GM21717 (cell line): ENCODE measurements at regions not wholly inside any gene's neighbourhood (a gene's known extent, or its start where the extent isn't known, plus 50 kb on each side); places are given as distances from the start of the nearest gene placed in this dataset.
"Not testable (repeated sequence)": the region's sequence is repeated elsewhere in the genome, so short reads cannot be mapped to it uniquely, and the experiment has no call there.

ENCODE experiments used
- ATAC-seq: cut with Tn5 transposase; IDR thresholded peaks from one replicate; pipeline ENCODE4 v1.9.1; 2021; ENCODE audit warnings: mild to moderate bottlenecking, moderate library complexity; ENCODE audit not compliant: unreplicated experiment

DNA sequence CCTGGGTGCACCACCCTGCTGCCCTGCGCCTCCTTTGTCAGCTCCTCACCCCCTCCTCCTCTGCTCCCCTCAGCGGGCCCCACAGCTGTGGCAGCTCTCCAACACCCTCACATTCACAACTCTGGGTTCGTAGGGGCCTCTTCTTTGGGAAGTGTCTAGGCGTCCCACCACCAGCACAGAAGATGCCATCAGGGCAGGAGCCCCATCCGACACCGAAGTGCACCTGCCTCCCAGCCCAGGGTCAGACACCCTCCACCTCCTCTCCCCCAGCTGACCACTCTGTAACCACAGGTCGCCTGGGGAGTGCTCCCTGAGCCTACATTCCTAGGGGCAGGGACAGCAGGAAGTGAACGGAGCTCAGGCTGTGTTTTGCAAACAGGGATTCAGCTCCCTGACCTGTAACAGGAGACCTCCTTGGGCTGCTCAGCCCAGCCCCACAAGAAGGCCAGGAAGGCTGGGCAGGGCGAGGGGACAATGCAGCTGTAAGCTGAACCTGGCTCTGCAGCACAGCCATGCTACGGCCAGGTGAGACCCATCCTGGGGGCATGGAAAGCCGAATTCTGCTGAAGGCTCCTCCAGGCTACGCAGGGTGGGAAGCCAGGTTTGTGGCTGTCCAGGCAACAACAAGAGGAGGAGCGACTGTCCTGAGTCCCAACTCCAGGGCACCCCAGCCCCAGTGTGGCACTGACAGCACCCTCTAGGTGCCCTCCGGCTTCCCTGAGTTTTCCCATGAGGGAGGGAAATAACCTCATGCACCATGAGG lies 269.0 kb downstream of the GOLGA6L6 start:
- no peak for ATAC-seq

DNA sequence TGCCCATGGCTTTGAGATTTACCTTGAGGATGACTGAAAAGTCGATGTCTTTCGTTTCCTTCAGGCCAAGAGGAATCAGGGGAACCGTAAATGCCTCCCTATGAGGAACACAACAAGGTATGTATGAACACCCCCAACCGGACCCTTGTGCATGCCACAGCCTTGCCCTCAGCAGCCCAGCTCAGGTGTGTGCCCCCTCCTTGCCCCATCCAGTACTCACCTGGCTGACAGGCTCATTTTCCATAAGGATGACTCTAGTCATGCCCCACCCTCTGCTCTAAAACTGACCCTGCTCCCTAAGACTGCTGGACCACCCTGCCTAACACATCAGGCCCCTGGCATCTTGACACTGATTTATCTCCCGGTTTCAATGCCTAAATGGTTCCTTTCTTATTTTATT lies 270.0 kb downstream of the GOLGA6L6 start:
- no peak for ATAC-seq

DNA sequence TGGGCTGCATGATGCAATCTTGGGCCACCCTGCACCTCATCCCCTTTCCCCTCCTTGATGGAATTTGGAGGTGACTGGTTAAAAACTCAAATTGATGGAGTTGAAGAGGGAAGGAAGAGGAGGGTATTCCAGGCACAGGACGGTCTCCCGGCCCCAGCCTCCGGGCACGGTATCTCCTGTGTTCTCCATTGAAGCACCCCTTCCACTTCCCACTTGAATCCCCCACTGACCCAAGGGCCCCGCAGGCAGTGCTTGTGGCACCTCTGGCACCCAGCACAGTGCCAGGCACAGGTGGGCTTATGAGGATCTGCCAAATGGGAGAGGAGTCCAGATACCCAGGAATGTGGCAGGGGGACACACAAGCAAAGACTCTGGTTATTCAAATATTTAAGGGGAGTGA lies 271.6 kb downstream of the GOLGA6L6 start:
- not testable (repeated sequence) for ATAC-seq

DNA sequence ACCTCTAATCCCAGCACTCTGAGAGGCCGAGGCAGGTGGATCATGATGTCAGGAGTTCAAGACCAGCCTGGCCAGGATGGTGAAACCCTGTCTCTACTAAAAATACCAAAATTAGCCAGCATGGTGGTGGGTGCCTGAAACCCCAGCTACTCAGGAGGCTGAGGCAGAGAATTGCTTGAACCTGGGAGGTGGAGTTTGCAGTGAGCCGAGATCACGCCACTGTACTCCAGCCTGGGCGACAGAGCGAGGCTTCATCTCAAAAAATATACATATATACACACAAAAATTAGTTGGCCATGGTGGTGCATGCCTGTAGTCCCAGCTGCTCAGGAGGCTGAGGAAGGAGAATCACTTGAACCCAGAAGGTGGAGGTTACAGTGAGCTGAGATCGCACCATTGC lies 273.6 kb downstream of the GOLGA6L6 start:
- not testable (repeated sequence) for ATAC-seq

DNA sequence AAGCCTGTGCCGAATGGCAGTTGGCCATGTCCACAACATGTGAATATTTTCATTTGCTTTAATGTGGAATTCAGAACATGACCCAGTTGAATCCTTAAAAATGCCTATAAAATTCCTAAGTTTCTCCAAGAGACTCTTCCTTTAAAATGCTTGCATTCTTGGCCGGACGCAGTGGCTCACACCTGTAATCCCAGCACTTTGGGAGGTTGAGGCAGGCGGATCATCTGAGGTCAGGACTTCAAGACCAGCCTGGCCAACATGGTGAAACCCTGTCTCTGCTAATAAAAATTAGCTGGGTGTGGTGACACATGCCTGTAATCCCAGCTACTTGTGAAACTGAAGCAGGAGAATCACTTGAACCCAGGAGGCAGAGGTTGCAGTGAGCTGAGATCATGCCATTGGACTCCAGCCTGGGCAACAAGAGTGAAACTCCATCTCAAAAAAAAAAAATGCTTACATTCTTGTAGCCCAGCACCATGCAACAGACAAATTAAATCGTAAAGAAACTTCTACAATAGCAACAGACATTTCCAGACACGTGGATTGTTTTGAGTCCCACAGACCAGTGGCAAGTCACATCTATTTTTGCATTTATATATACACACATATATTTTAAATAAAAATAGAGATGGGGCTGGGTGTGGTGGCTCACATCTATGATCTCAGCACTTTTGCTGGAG lies 274.4 kb downstream of the GOLGA6L6 start:
- ATAC-seq, result not testable (repeated sequence)

DNA sequence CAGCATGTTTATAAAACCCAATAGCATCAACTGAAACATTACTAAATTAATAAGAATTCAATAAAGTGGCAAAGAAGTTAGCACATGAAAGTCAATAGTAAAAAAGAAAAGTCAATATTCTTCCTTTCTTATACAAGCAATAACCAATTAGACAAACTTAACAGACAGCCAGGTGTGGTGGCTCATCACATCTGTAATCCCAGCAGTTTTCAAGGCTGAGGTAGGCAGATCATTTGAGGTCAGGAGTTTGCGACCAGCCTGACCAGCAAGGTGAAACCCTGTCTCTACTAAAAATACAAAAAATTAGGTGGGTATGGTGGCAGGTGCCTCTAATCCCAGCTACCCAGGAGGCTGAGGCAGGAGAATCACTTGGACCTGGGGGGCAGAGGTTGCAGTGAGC lies 275.9 kb downstream of the GOLGA6L6 start:
- not testable (repeated sequence) for ATAC-seq

DNA sequence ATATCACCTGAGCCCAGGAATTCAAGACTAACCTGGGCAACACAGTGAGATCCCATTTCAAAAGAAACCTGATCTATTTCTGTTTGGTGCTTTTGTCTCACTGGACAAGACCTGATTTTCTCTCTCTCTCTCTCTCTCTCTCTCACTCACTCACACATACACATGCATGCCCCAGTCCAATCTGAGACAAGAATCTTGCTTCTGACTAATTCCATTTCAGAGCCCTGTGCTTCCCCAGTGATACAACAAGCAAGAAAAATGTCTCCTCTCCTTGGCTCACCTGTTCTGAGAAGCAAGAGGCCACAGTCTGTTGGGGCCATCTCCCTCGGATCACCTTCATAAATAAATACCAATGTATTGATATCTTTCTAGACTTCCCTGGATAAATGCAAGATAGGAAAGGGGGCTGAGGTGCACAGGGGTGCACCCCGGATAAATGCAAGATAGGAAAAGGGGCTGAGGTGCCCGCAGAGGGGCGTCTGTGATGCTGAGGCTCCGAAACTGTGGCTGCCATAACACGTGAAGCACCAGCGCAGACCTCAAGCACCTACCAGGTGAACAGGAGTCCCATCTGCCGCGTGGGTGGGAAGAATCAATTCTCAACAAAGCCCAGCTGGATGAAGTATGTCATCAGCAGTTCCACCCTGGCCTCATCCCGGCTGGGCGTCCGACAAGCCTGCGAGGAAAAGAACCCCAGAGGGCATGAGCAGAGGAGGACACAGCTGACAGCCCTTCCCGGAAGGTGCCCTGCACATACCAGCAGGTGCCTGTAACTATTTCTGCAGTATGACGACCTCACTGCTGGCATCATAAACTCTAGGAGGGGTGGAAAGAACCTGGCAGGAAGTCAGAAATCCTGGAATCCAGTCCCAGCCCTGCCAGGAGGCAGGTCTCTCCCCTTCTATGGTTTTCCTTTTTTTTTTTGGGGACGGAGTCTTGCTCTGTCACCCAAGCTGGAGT lies 280.0 kb downstream of the GOLGA6L6 start:
- ATAC-seq, result not testable (repeated sequence)

DNA sequence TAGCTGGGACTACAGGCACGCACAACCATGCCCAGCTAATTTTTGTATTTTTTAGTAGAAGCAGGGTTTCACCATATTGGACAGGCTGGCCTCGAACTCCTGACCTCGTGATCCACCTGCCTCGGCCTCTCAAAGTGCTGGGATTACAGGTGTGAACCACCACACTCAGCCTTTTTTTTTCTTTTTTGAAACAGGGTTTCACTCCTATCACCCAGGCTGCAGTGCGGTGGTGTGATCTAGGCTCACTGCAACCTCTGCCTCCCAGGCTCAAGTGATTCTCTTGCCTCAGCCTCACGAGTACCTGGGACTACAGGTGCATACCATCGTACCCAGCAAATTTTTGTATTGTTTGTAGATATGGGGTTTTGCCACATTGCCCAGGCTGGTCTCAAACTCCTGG lies 280.9 kb downstream of the GOLGA6L6 start:
- ATAC-seq, result not testable (repeated sequence)

DNA sequence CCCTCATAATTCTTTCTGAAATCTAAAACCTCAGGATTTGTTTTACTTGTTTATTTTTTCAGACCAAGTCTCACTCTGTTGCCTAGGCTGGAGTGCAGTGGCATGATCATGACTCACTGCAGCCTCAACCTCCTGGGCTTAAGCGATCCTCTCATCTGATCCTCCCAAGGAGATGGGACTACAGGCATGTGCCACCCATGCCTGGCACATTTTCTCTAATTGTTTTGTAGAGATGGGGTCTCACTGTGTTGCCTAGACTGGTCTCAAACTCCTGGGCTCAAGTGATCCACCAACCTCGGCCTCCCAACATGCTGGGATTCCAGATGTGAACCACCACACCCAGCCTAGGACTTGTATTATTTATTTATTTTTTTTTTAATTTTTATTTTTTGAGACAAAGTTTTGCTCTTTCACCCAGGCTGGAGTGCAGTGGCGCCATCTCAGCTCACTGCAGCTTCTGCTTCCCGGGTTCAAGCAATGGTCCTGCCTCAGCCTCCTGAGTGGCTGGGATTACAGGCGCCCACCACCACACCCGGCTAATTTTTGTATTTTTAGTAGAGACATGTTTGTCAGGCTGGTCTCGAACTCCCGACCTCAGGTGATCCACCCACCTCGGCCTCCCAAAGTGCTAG lies 281.9 kb downstream of the GOLGA6L6 start:
- ATAC-seq, result not testable (repeated sequence)

DNA sequence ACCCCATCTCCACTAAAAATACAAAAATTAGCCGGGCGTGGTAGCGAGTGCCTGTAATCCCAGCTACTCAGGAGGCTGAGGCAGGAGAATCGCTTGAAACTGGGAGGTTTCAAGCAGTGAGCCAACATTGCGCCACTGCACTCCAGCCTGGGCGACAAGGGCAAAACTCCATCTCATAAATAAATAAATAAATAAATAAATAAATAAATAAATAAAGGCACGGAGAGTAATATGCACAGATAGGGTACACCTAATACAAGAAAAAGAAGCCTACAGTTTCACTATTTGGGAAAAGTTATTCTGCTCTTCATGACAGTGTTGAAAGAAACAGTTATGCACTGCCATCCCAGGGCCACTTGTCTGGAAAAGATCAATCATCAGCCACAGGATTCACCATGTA lies 285.2 kb downstream of the GOLGA6L6 start:
- not testable (repeated sequence) for ATAC-seq

DNA sequence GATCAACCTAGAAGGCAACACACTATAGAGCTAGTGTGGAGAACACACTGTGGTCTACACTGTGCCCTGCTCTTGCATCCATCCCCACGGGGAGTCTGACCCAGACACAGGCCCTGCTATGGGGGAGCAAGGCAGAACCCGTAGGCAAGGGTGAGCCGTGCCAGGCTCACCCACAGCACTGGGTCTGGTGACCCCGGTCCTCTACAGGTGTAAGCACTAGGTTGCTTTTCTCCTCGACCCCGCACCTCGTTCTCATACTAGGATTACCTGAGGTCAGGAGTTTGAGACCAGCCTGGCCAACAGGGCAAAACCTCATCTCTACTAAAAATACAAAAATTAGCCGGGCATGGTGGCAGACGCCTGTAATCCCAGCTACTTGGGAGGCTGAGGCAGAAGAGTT lies 286.0 kb downstream of the GOLGA6L6 start:
- ATAC-seq, result not testable (repeated sequence)

DNA sequence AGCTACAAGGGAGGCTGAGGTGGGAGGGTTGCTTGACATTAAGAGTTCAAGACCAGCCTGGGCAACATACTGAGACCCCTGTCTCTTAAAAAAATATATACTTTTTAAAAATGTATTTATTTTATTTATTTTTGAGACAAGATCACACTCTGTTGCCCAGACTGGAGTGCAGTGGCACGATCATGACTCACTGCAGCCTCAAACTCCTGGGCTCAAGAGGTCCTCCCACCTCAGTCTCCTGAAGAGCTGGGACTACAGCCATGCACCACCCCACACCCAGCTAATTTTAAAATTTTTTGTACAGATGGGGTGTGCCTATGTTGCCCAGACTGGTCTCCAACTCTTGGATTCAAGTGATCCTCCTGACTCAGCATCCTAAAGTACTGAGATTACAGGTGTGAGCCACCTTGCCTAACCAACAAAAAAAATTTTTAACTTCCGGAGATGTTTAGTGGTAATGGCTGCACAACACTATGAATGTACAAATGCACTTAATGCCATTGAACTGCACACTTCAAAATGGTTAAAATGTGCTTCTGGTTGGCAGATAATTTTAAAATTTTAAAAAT lies 288.5 kb downstream of the GOLGA6L6 start:
- ATAC-seq, result not testable (repeated sequence)

DNA sequence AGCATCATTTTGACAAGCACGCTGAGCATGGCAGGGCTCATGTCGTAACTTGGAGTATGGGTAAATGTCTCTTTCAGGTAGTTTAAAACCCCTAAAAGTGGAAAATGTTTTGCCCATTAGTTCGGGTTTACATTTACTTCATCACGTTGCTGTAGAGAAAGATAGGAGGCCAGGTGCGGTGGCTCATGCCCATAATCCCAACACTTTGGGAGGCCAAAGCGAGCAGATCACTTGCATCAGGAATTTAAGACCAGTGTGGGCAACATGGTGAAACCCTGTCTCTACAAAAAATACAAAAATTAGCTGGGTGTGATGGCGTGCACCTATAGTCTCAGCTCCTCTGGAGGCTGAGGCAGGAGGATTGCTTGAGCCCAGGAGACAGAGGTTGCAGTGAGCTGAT lies 289.6 kb downstream of the GOLGA6L6 start:
- ATAC-seq, result not testable (repeated sequence)

DNA sequence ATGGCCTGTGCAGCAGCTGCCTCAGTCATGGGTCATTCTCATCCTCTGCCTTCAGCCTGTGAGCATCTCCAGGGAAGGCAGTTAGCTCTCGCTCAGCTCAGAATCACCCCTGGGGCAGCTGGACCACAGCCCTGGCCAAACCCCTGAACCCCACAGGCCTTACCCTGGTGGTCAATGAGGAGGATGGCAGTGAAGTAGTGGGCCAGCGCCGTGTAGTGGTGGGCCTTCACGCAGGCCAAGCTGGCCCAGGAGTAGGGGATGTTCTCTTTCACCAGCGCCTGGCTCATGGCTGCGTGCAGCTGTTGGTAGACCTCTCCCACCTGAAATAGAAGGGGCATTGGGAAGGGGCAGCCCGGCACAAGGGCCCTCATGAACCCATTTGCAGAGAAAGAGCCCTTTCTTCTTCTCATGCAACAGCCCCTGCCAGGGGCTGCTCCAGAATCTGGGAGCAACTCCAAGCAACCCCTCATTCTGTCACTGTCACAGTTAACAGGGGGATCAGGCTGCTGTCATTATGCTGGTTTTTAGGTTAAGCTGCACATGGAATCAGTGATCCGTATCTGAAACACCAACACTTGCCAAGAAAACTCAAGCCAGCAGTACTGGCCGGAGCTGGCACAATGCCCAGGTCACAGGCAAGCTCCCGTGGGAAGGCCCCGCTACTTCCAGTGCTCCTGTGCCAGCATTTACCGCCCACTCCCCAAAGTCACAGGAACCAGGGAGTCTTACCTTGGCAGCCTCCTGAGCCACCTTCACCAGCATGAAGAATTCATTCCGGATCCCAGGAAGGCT lies 290.2 kb downstream of the GOLGA6L6 start:
- ATAC-seq, result not testable (repeated sequence)

DNA sequence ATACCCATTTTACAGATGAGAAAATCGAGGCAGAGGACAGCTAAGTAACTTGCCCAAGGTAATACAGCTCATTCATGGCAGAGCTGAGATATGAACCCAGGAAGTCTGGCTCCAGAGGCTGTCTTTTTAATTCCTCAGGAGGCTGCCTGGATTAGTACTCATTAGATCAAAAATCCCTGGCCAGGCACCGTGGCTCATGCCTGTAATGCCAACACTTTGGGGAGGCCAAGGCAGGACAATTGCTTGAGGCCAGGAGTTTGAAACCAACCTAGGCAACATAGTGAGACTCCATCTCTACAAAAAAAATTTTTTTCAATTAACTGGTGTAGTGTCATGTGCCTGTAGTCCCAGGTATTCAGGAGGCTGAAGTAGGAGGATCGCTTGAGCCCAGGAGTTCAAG lies 291.4 kb downstream of the GOLGA6L6 start:
- not testable (repeated sequence) for ATAC-seq

DNA sequence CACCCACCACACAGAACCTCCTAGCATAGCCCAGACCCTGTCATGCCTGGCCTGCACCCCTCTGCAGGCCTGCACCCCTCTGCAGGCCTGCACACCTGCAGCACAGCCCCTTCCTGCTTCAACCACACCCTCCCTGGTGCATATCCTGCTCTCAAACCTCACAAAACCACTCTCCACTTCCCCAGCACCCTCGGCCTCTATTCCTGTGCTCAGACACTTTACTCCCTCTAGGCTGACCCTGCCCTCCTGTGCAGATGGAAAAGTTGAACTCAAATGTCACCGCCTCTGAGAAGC lies 292.0 kb downstream of the GOLGA6L6 start:
- not testable (repeated sequence) for ATAC-seq

DNA sequence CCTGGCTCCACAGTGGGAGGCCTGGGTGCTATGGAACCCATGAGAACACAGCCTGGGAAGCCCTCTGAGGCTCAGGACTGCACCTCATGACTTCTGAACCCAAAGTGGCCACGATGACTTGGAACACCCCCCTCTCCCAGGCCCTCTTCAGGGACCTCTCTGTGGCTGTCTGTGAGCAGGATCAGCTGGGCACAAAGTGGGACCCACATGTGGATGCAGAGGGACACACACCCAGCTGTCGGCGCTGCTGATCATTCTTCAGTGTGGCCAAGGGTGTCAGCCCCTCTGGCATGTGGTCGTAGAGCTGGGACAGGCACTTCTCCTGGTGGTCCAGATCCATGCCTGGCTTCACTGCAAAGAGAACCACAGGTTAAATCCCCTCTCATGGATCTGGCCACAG lies 293.2 kb downstream of the GOLGA6L6 start:
- not testable (repeated sequence) for ATAC-seq

DNA sequence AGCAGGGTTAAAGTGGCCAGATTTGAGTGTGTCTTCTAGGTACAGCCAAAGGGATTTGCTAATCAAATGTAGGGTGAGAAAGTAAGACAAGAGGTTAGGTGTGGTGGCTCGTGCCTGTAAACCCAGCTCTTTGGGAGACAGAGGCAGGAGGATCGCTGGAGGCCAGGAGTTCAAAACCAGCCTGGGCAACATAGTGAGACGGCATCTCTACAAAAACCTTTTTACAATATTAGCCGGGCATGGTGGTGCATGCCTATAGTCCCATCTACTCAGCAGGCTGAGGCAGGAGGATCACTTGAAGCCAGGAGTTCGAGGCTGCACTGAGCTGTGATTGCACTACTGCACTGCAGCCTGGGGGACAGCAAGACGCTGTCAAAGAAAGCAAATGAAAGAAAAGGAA lies 294.5 kb downstream of the GOLGA6L6 start:
- ATAC-seq, result not testable (repeated sequence)

DNA sequence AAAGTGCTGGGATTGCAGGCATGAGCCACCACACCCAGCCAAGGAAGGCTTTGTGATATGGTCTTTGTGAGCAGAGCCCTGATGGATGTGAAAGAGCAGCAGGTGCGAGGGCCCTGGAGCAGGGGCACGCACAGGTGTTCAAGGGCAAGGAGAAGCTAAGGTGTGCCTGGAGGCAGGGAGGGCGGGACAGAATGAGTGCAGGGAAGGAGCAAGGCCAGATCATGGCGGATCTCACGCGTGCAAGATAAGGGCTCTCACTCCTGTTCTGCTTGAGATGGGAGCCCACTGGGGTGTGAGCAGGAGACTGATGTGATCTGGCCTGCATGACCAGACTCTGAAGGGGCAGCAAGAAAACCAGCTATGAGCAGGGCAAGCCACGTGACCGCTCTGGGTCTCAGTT lies 295.0 kb downstream of the GOLGA6L6 start:
- ATAC-seq, result not testable (repeated sequence)

DNA sequence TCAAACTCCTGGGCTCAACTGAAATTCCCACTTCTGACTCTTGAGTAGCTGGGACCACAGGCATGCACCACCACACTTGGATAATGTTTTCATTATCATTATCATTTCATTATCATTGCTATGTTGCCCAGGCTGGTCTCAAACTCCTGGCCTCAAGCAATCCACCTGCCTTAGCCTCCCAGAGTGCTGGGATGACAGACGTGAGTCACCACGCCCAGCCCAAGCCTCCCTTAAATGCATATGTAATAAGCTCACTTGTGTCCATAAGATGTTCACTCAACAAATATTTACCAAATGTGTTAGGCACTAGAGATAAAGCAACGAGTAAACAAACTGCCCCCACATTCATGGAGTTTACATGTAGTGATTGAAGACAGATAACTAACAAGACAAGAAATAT lies 295.7 kb downstream of the GOLGA6L6 start:
- not testable (repeated sequence) for ATAC-seq
